ENCODE measurements at regions not wholly inside any gene's neighbourhood (a gene's known extent, or its start where the extent isn't known, plus 50 kb on each side); places are given as distances from the start of the nearest gene placed in this dataset.

- peaks cover 27% of the 10 kb centered on the region for H3K4me1 Mint-ChIP-seq
- Histone ChIP-seq H3K9ac (ENCODE audit: insufficient read depth, low read length, poor library complexity, severe bottlenecking) (no peak overlapping the region), H3K9me3 (replicated peaks in 1 of 2; ENCODE audit: control insufficient read depth in 1 of 2, insufficient read depth in 1 of 2, low read length in 2 of 2) (no peaks in the 10 kb centered on the region), H3K79me2 (ENCODE audit: insufficient read depth, low read length) (no peaks in the 10 kb centered on the region), H3K4me3 (replicated peaks in 1 of 3; ENCODE audit: low read depth in 2 of 3, low read length in 3 of 3) (peak overlapping the region in 1 of 3 experiments; percentile 26), H3K27me3 (ENCODE audit: control insufficient read depth in 2 of 2, insufficient read depth in 2 of 2, low read length in 2 of 2) (no peaks in the 10 kb centered on the region), H4K20me1 (ENCODE audit: insufficient read depth, low read length) (no peaks in the 10 kb centered on the region), H2AFZ (ENCODE audit: insufficient read depth, low read depth, low read length, poor library complexity, severe bottlenecking) (peak overlapping the region; percentile 19), H3K4me1 (ENCODE audit: control insufficient read depth in 1 of 2, insufficient read depth in 2 of 2, low read length in 2 of 2) (peaks cover 17 to 25% of the 10 kb centered on the region in 2 donors), H3K27ac (ENCODE audit: low read depth in 1 of 2, low read length in 2 of 2) (peak overlapping the region in 1 of 2 donors; percentile 32), H3K36me3 (replicated peaks in 1 of 2; ENCODE audit: control insufficient read depth in 1 of 2, insufficient read depth in 2 of 2, low read length in 2 of 2) (no peaks in the 10 kb centered on the region), H3K4me2 (replicated peaks; ENCODE audit: extremely low read depth, low read length, poor library complexity, severe bottlenecking) (peak overlapping the region; percentile 43)
- H3K9me3 Mint-ChIP-seq = no peaks in the 10 kb centered on the region
- H3K36me3 Mint-ChIP-seq = no peaks in the 10 kb centered on the region
- 0% methylated on average over 2 of the region's 5 CpGs for WGBS (ENCODE audit: insufficient coverage)
- H3K4me3 Mint-ChIP-seq = peak overlapping the region in 1 of 2 donors; percentile 35
- peak in 2 of 3 donors; percentile 37 to 46 for DNase-seq
- no peak for TF ChIP-seq CTCF (IDR thresholded peaks at IDR 0.05)
- intact Hi-C loops (cut with micrococcal nuclease) = no loop called here
- H3K27me3 Mint-ChIP-seq (ENCODE audit: low read depth in 3 of 3) = peaks cover 0 to 2% (median 1%) of the 10 kb centered on the region in 3 donors
- peak overlapping the region in 6 of 7 donors; percentile 49 to 81 (median 76) for H3K27ac Mint-ChIP-seq
These were observed 179.6 kb downstream of the TMA16 start for GRCh38 chr4:163673848-163674697.

- Histone ChIP-seq H3K4me3 (replicated peaks in 1 of 3; ENCODE audit: low read depth in 2 of 3, low read length in 3 of 3) (no peak overlapping the region), H2AFZ (ENCODE audit: insufficient read depth, low read depth, low read length, poor library complexity, severe bottlenecking) (no peak overlapping the region), H3K9me3 (replicated peaks in 1 of 2; ENCODE audit: control insufficient read depth in 1 of 2, insufficient read depth in 1 of 2, low read length in 2 of 2) (no peaks in the 10 kb centered on the region), H3K9ac (ENCODE audit: insufficient read depth, low read length, poor library complexity, severe bottlenecking) (no peak overlapping the region), H4K20me1 (ENCODE audit: insufficient read depth, low read length) (no peaks in the 10 kb centered on the region), H3K79me2 (ENCODE audit: insufficient read depth, low read length) (no peaks in the 10 kb centered on the region), H3K4me2 (replicated peaks; ENCODE audit: extremely low read depth, low read length, poor library complexity, severe bottlenecking) (no peak overlapping the region), H3K4me1 (ENCODE audit: control insufficient read depth in 1 of 2, insufficient read depth in 2 of 2, low read length in 2 of 2) (peaks cover 10 to 19% of the 10 kb centered on the region in 2 donors), H3K27me3 (ENCODE audit: control insufficient read depth in 2 of 2, insufficient read depth in 2 of 2, low read length in 2 of 2) (no peaks in the 10 kb centered on the region), H3K27ac (ENCODE audit: low read depth in 1 of 2, low read length in 2 of 2) (no peak overlapping the region), H3K36me3 (replicated peaks in 1 of 2; ENCODE audit: control insufficient read depth in 1 of 2, insufficient read depth in 2 of 2, low read length in 2 of 2) (no peaks in the 10 kb centered on the region)
- Mint-ChIP-seq H3K36me3 (no peaks in the 10 kb centered on the region), H3K9me3 (no peaks in the 10 kb centered on the region), H3K4me1 (peaks cover 20% of the 10 kb centered on the region), H3K27me3 (ENCODE audit: low read depth in 3 of 3) (peaks cover 0 to 3% (median 2%) of the 10 kb centered on the region in 3 donors), H3K27ac (peak overlapping the region in 1 of 7 donors; percentile 25), H3K4me3 (peak overlapping the region in 1 of 2 donors; percentile 21)
- TF ChIP-seq CTCF (IDR thresholded peaks at IDR 0.05) = no peak
- 59% methylated on average over 4 of the region's 5 CpGs for WGBS (ENCODE audit: insufficient coverage)
- intact Hi-C loops (cut with micrococcal nuclease) = no loop called here
- DNase-seq = no peak
These were observed 184.7 kb downstream of the TMA16 start for GRCh38 chr4:163679189-163679588.

All from CD14-positive monocyte (primary cell).